IgD-negative memory B cell (primary cell): ENCODE measurements at regions not wholly inside any gene's neighbourhood (a gene's known extent, or its start where the extent isn't known, plus 50 kb on each side); places are given as distances from the start of the nearest gene placed in this dataset.

Experiments used
- H3K27ac Mint-ChIP-seq, 3 donors: one replicate each; pipeline ENCODE4 v1.8.0; 2020 to 2022; ENCODE audit warnings: mild to moderate bottlenecking in 3 of 3, mixed read lengths in 3 of 3, moderate library complexity in 1 of 3
- H3K27me3 Mint-ChIP-seq: one replicate; pipeline ENCODE4 v1.8.0; 2021; ENCODE audit warnings: mixed read lengths
- H3K36me3 Mint-ChIP-seq: one replicate; pipeline ENCODE4 v1.8.0; 2020; ENCODE audit warnings: mild to moderate bottlenecking, mixed read lengths
- H3K4me1 Mint-ChIP-seq, 3 donors: one replicate each; pipeline ENCODE4 v1.8.0; 2020 to 2022; ENCODE audit warnings: mixed read lengths in 3 of 3, mild to moderate bottlenecking in 1 of 3
- H3K4me3 Mint-ChIP-seq, 4 donors: one replicate each; pipeline ENCODE4 v1.8.0; 2020 to 2022; ENCODE audit warnings: mild to moderate bottlenecking in 4 of 4, mixed read lengths in 4 of 4, moderate library complexity in 3 of 4
- H3K9me3 Mint-ChIP-seq, 3 donors: one replicate each; pipeline ENCODE4 v1.8.0; 2020 to 2021; ENCODE audit warnings: mixed read lengths in 3 of 3, mild to moderate bottlenecking in 1 of 3

GRCh38 chr16:86683441-86684194 lies 105.3 kb downstream of the FOXL1 start:
- Mint-ChIP-seq H3K4me1 (peaks cover 0 to 6% (median 0%) of the 10 kb centered on the region in 3 donors), H3K4me3 (no peak overlapping the region), H3K27me3 (peaks cover 20% of the 10 kb centered on the region), H3K36me3 (no peaks in the 10 kb centered on the region), H3K9me3 (peaks cover 0 to 6% (median 2%) of the 10 kb centered on the region in 3 donors), H3K27ac (no peak overlapping the region)

DNA sequence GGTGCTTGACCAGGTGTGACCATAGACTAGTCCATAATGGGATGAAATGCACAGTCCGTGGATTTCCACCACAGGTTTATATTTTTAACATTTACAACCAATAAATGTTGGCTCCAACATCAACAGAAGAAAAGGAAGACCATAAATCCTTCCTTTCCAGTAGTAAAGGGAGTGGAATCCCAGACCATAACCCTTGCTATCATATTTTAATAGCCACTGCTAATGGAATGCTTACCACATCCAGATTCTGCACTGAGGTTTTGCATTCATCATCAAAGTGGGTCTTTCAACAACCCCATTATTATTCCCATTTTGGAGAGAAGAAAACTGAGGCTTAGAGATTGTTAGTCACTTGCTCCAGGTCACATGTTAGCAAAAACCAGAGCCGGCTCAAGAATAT lies 106.7 kb downstream of the FOXL1 start:
- Mint-ChIP-seq H3K27me3 (peaks cover 18% of the 10 kb centered on the region), H3K4me3 (no peak overlapping the region), H3K9me3 (no peaks in the 10 kb centered on the region), H3K27ac (no peak overlapping the region), H3K36me3 (no peaks in the 10 kb centered on the region), H3K4me1 (peaks cover 0 to 6% (median 0%) of the 10 kb centered on the region in 3 donors)

DNA sequence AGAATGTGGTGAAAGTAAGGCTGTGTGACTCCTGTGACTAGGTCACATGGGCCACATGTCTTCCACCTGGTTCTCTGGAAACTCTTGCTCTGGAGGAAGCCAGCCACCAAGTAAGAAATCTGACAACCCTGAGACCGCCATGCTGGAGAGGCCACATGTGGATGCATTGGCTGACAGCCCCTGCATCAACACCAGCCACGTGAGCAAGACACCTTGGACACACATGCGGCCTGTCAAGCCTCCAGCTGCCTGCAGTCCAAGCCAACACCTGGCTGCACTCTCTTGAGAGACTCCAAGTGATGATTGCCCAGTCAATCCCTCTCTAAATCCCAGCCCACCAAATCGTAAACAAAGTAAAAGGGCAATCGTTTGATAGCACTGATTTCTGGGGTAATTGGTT lies 112.6 kb downstream of the FOXL1 start:
- Mint-ChIP-seq H3K27ac (no peak overlapping the region), H3K9me3 (no peaks in the 10 kb centered on the region), H3K27me3 (peaks cover 2% of the 10 kb centered on the region), H3K4me1 (no peaks in the 10 kb centered on the region), H3K36me3 (no peaks in the 10 kb centered on the region), H3K4me3 (no peak overlapping the region)

DNA sequence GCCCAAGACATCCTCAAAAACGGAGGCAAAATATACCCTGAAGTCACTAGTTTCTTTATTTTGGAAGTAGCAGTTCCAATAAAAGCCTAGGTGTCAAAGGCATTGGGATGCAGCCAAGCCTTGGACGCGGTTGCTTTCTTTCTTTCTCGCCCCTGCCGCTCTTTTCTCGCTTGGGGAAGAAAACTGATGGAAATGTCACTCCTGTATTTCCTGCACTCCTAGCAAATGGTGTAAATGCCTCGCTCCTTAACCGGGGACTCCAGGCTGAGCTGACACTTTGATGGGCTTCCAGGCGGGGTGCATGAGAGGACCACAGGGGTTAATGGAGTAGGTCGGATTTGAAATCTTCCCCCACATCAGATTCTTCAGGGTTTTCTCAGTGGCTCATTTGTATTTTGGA lies 114.1 kb downstream of the FOXL1 start:
- no peaks in the 10 kb centered on the region for H3K9me3 Mint-ChIP-seq
- no peak overlapping the region for H3K4me3 Mint-ChIP-seq
- H3K27me3 Mint-ChIP-seq, result peaks cover 2% of the 10 kb centered on the region
- no peaks in the 10 kb centered on the region for H3K36me3 Mint-ChIP-seq
- no peaks in the 10 kb centered on the region for H3K4me1 Mint-ChIP-seq
- H3K27ac Mint-ChIP-seq, result no peak overlapping the region

- Mint-ChIP-seq H3K27me3 (peaks cover 2% of the 10 kb centered on the region), H3K9me3 (no peaks in the 10 kb centered on the region), H3K4me1 (no peaks in the 10 kb centered on the region), H3K4me3 (no peak overlapping the region), H3K36me3 (no peaks in the 10 kb centered on the region), H3K27ac (no peak overlapping the region)
Observed at GRCh38 chr16:86693033-86693432, 114.7 kb downstream of the FOXL1 start.

- peaks cover 4% of the 10 kb centered on the region for H3K27me3 Mint-ChIP-seq
- H3K4me3 Mint-ChIP-seq, result no peak overlapping the region
- no peaks in the 10 kb centered on the region for H3K9me3 Mint-ChIP-seq
- H3K4me1 Mint-ChIP-seq, result no peaks in the 10 kb centered on the region
- no peak overlapping the region for H3K27ac Mint-ChIP-seq
- no peaks in the 10 kb centered on the region for H3K36me3 Mint-ChIP-seq
Observed at GRCh38 chr16:86697715-86698114, 119.4 kb downstream of the FOXL1 start.

- Mint-ChIP-seq H3K27ac (no peak overlapping the region), H3K27me3 (peaks cover 4% of the 10 kb centered on the region), H3K36me3 (no peaks in the 10 kb centered on the region), H3K4me1 (no peaks in the 10 kb centered on the region), H3K4me3 (no peak overlapping the region), H3K9me3 (no peaks in the 10 kb centered on the region)
Observed at GRCh38 chr16:86700046-86700945, 121.9 kb downstream of the FOXL1 start.

GRCh38 chr16:86701286-86701975 lies 123.1 kb downstream of the FOXL1 start:
- Mint-ChIP-seq H3K27ac (no peak overlapping the region), H3K4me3 (no peak overlapping the region), H3K9me3 (no peaks in the 10 kb centered on the region), H3K4me1 (no peaks in the 10 kb centered on the region), H3K27me3 (peaks cover 2% of the 10 kb centered on the region), H3K36me3 (no peaks in the 10 kb centered on the region)

DNA sequence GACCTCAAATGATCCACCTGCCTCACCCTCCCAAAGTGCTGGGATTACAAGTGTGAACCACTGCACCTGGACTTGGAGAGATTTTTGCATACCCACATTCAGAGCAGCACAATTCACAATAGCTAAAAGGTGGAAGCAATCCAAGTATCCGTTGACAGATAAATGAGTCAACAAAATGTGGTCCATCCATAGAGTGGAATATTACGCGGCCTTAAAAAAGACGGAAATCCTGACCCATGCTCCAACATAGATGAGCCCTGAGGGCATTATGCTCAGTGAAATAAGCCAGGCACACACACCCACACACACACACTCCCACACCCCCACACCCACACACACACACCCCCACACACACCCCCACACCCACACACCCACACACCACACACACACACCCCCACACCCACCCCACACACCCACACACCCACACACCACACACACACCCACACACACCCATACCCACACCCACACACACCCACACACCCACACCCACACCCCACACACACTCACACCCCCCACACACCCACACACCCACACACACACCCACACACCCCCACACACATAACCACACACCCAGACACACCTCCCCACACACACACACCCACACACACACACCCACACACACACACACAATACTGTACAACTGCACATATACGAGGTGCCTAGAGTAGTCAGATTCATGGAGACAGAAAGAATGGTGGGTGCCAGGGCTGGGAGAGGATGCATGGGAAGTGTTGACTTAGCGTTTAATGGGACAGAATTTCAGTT lies 124.7 kb downstream of the FOXL1 start:
- no peaks in the 10 kb centered on the region for H3K4me1 Mint-ChIP-seq
- H3K9me3 Mint-ChIP-seq, result no peaks in the 10 kb centered on the region
- no peak overlapping the region for H3K27ac Mint-ChIP-seq
- no peak overlapping the region for H3K4me3 Mint-ChIP-seq
- H3K36me3 Mint-ChIP-seq, result no peaks in the 10 kb centered on the region
- peaks cover 2% of the 10 kb centered on the region for H3K27me3 Mint-ChIP-seq

DNA sequence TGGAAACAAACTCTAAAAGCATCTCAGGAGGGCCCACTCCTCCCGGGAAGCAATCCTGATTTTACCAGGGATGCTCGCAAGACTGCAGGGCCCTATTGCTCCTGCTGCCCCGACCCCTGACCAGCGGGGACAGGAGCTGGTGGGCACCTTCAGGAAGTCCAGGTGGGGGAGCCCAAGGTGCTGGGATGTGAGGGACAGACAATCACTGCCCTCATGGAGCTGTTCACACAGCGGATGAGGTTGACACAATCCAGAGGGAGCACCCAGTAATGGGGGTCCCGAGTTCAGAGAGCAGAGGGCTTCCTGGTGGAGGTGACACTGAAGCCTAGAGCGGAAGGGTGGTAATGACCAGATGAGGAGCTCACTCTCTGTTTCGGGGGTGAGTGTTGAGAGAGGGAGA lies 126.2 kb downstream of the FOXL1 start:
- Mint-ChIP-seq H3K4me3 (no peak overlapping the region), H3K27me3 (no peaks in the 10 kb centered on the region), H3K27ac (peak overlapping the region in 1 of 3 donors; percentile 90), H3K4me1 (no peaks in the 10 kb centered on the region), H3K9me3 (peaks cover 0 to 5% (median 2%) of the 10 kb centered on the region in 3 donors), H3K36me3 (no peaks in the 10 kb centered on the region)

DNA sequence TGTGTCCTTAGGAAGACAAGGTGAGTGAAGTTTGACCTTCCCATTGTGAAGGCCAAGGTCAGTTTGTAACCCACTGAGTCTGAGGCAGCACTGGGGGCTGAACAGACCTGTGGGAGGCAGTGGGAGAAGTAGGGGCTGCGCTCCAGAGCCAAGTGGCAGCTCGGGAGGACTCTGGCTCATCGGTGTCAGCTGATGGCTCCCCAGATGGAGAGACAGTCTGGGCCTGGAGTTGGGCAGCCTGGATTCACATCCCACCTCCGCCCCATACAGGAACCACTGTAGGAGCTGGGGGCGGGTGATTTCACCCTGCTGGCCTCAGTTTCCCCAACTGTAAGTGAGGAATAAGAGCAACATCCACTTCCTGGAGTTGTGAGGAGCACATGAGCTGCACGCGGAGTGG lies 128.4 kb downstream of the FOXL1 start:
- no peak overlapping the region for H3K27ac Mint-ChIP-seq
- peaks cover 0 to 5% (median 2%) of the 10 kb centered on the region in 3 donors for H3K9me3 Mint-ChIP-seq
- H3K27me3 Mint-ChIP-seq, result no peaks in the 10 kb centered on the region
- no peaks in the 10 kb centered on the region for H3K4me1 Mint-ChIP-seq
- H3K4me3 Mint-ChIP-seq, result no peak overlapping the region
- H3K36me3 Mint-ChIP-seq, result no peaks in the 10 kb centered on the region

- Mint-ChIP-seq H3K27ac (no peak overlapping the region), H3K4me1 (no peaks in the 10 kb centered on the region), H3K27me3 (no peaks in the 10 kb centered on the region), H3K9me3 (peaks cover 0 to 5% (median 2%) of the 10 kb centered on the region in 3 donors), H3K36me3 (no peaks in the 10 kb centered on the region), H3K4me3 (no peak overlapping the region)
Observed at GRCh38 chr16:86707171-86707570, 128.8 kb downstream of the FOXL1 start.

GRCh38 chr16:86707581-86707980 lies 129.2 kb downstream of the FOXL1 start:
- Mint-ChIP-seq H3K9me3 (peaks cover 0 to 5% (median 2%) of the 10 kb centered on the region in 3 donors), H3K36me3 (no peaks in the 10 kb centered on the region), H3K27ac (no peak overlapping the region), H3K4me1 (no peaks in the 10 kb centered on the region), H3K4me3 (no peak overlapping the region), H3K27me3 (no peaks in the 10 kb centered on the region)

DNA sequence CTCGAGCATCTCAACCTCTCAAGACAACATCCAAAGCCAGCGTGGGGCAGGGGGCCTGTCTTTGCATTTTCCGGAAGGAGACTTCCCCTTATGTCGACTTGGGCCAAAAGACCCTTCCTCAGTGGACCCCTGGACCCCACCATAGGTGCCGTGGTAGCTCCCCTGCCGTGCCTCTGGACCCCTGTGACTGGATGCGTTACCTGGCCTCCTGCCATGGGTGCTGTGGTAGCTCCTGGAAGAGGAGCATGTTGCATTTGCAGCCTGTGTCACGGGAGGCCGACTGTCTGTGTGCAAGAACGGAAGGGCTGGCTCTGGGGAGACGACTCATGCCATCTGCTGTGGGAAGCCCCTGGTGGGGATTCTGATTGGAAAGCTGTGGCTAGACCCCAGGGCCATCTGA lies 130.1 kb downstream of the FOXL1 start:
- no peaks in the 10 kb centered on the region for H3K27me3 Mint-ChIP-seq
- H3K9me3 Mint-ChIP-seq, result peaks cover 0 to 5% (median 2%) of the 10 kb centered on the region in 3 donors
- no peak overlapping the region for H3K27ac Mint-ChIP-seq
- no peaks in the 10 kb centered on the region for H3K36me3 Mint-ChIP-seq
- H3K4me1 Mint-ChIP-seq, result no peaks in the 10 kb centered on the region
- no peak overlapping the region for H3K4me3 Mint-ChIP-seq
